HG03139 (cell line): ENCODE measurements at regions not wholly inside any gene's neighbourhood (a gene's known extent, or its start where the extent isn't known, plus 50 kb on each side); places are given as distances from the start of the nearest gene placed in this dataset.

Source experiments
- ATAC-seq: cut with Tn5 transposase; IDR thresholded peaks from one replicate; pipeline ENCODE4 v1.9.1; 2021; ENCODE audit not compliant: unreplicated experiment

DNA sequence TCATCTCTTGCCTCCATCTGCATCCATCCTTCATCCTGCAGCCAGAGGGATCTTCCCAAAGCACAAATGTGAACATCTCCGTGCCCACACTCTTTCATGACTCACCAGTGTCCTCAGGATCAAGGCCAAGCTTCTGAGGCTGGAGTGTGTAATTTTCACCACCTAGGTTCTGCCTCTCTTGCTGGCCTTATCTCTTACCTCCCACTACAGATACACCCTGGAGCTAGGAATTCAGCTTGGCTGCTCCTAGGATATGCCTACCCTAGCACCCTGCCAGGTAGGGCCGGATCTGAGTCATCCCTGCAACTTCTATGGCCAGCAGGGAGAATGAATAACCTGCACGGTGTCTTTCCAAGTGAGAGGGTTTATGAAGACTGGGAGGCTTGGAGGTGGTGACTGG lies 208.7 kb upstream of the CSF3R start:
- no peak for ATAC-seq

GRCh38 chr1:36689992-36690391 lies 207.3 kb upstream of the CSF3R start:
- ATAC-seq: no peak

DNA sequence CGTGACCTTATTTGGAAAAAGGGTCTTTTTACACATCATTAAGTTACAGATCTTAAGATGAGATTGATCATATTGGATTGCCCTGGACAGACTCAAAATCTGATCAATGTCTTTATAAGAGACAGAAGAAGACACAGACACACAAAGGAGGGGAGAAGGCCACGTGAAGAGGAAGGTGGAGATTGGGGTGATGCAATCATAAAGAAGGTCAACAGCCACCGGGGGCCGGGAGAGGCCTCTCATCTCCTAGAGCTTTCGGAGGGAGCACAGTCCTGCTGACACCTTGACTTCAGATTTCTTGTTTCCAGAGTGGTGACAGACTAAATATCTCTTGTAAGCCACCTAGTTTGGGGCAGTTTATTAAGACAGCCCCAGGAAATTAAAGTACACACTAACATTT lies 204.6 kb upstream of the CSF3R start:
- no peak for ATAC-seq

- ATAC-seq: no peak
These were observed 193.3 kb upstream of the CSF3R start for GRCh38 chr1:36675931-36676562.

DNA sequence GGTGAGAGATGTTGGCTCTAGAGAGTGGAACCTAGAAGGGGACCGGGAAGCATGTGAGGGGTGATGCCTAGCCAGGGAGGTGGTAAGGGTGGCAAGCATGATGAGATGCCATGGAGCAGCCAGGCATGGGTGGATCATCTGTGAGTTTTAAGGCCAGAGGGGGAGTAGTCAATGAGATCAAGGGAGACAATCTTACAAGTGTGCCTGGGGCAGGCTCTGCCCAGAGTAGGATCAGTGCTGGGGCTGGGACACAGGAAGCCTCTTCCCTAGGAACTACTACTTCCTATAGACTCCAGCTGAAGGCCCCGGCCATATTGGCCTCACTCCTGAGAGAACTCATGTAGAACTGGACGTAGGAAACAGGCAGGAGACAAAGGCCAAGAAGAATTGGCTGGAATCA lies 192.4 kb upstream of the CSF3R start:
- no peak for ATAC-seq

- no peak for ATAC-seq
These were observed 190.5 kb upstream of the CSF3R start for GRCh38 chr1:36673202-36673601.

- ATAC-seq: no peak
These were observed 186.5 kb upstream of the CSF3R start for GRCh38 chr1:36669262-36669661.

DNA sequence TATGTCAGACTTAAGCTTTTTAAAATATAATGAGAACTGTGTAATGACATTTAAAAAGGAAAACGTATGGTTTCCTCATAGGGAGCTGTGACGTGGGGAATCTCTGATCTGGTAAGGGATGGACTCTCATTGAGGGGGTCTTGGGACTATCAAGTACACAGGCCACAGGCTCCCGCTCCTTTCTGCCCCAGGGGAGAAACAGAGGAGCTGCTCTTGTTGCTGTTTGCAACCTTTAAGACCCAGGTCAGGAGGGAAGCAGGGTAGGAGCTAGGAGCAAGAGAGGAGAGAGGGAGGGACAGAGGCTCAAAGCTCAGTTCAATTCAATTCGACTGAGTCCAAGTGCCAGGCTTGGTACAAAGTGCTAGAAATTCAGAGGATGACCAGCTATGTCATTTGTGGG lies 185.1 kb upstream of the CSF3R start:
- no peak for ATAC-seq

DNA sequence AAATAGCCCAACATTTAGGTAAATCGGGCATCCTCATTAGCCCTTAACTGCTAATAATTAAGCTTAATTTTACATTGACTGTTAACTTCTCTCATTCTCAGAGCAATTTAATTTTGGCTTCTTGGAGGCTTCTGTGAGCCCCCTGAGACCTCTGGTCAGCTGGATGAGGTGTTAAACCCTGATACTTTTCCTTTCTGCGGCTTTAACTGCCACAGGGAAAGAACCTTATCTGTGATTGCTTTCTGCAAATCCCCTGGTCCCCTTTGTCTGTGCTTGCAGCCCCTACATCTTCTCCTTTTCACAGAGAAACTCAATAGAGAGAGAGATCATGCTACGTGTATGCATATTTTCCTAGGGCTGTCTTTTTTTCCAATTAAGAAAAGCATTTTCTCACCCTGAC lies 184.5 kb upstream of the CSF3R start:
- ATAC-seq: no peak

DNA sequence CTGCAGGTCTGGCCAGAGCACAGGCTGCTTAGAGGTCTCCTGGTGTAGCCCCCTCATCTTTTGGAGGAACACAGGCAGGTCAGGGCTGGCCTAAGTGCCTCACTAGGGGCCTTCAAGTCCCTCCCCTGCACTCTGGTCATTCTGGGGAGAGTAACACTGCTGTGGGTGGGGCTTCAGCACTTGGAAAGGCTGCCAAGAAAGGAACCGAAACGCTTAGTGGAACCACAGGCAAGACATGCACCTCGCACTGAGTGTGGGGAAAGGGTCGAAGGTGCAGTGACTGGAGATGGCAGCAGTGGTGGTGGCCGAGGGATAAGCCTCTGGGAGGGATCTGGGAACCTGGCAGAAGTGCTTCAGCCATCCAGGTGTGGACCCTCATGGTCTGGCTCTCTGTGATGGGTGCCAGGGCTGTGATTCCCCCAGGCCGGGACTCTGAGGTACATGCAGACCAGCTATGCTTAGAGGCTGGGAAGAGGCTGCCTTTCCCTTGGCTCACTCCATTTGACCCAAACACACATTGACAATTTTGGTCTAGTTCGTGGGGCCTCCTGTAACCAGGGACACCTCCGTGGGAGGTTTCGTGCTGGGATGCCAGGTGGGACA lies 182.9 kb upstream of the CSF3R start:
- no peak for ATAC-seq

GRCh38 chr1:36664571-36665287 lies 182.0 kb upstream of the CSF3R start:
- ATAC-seq: no peak

GRCh38 chr1:36663772-36664430 lies 181.2 kb upstream of the CSF3R start:
- ATAC-seq: no peak

DNA sequence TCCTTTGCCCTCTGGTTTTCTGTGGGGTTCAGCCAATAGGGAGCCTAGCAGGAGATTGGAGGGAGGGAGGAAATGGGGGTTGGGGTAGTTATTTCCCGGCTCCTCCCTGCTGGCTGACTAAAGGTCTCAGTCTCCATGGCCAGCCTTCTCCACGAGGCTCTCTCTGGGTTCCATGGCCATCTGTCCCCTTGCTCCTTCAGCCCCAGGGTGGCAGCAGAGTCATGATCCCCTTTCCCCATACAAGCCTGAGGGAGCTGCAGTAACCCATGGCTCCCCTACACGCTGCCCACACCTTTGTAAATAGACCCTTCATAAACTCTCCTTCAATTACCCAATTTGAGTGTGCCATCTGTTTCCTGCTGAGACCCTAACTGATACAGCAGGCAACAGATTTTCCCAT lies 176.1 kb upstream of the CSF3R start:
- no peak for ATAC-seq

DNA sequence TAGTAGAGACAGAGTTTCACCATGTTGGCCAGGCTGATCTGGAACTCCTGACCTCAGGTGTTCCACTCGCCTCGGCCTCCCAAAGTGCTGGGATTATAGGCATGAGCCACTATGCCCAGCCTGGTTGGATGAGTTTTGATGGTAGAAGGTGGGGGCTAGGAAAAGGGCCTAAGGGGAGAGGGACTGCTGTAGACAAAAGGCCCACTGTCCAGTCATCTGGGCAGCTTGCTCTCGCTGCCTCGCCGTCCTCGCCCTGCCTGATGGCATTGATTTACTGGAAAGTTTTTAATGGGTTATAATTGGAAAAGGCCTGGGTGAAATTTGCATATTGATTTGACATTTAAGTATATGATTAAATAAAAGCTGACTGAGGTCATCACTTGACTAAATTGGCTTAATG lies 175.1 kb upstream of the CSF3R start:
- no peak for ATAC-seq

GRCh38 chr1:36656838-36657237 lies 174.1 kb upstream of the CSF3R start:
- no peak for ATAC-seq

DNA sequence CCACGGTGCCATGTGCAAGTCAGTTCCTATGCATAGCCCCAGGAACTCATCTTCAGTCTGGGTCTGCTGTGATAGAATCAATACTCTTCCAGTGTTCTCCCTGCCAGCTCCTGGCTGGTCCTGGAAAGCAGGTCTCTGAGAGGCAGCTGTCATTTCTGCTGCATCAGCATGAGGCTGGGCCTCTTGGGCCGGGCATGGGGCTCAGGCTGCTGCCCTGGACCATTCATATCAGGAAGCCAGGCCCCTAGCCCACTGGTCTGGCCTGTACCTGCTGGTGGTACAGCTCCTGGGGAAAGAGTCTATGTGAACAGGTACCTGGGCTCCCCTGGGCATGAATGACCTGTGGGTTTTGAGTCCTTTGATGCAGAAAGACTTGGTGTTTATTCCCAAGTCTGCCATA lies 173.6 kb upstream of the CSF3R start:
- no peak for ATAC-seq

DNA sequence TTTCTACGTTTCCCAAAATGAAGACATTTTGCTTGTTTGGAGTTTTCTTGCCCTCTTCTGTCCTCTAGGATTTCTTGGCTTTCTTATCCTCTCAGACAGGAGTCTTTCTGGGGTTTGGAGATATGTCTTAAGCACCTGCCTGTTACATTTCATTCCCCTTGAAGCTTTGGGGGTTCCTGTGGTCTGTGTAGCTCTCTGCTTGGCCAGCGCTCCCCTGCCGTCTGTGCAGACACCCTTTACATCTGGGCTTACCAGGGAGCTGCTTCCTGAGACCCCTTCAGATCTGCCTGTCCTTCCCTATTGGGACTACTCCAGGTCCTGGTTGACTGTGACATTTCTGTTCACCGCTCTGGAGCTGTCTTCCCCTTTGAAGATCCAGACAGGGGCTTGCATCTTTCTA lies 171.9 kb upstream of the CSF3R start:
- no peak for ATAC-seq

DNA sequence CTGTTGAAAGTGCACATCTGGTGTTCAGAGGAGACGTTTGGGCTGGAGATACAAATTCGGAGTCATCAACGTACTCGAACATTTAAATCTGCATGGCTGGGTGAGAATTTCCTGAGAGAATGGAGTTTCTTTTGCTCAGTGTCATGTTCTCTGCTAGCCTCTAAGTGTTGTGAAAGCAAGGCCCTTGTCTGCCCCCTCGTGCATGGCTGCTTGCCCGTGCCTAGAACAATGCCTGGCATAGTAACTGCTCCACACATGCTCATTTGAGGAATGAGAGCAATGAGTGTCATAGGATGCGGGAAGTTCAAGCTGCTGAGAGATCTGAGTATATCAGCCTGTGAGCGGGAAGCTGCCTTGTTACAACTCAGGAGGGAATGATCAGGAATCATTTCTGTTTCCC lies 171.1 kb upstream of the CSF3R start:
- ATAC-seq: no peak

DNA sequence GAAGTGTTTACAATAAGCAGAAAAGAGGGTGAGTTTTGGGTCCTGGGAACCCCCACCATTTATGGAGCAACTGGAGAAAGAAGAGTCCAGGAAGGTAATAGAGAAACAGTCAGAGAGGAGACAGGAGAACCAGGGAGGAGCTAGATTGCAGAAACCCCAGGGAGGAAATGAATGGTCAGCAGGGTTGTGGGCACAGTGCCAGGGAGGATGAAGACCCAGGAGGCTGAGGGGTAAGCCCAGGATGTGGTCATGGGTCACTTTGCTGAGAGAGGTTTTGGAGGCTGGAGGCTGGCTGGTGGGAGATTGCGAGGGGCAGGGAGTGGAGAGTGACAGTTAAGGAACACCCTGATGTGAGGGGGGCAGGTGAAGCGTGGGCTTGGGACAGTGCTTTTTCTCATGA lies 169.9 kb upstream of the CSF3R start:
- no peak for ATAC-seq

DNA sequence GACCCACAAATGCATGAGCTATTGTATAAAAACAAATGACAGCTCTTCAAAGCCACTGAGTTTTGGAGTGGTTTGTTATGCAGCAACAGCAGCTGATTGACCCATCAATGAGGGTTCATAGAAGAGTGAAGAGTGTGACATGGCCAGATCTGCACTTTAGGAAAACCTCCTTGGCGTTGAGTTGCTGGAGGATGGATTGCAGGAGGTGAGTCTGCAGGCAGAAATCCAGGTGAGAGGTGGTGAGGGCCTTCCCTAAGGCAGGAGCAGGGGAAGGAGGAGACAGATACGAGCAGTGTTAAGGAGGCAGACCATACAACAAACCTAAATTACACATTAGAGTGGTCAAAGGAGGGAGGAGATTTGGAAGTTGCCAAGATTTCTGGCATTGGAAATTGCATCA lies 169.3 kb upstream of the CSF3R start:
- ATAC-seq: no peak

- no peak for ATAC-seq
These were observed 168.6 kb upstream of the CSF3R start for GRCh38 chr1:36651176-36651910.
